ENCODE measurements at regions not wholly inside any gene's neighbourhood (a gene's known extent, or its start where the extent isn't known, plus 50 kb on each side); places are given as distances from the start of the nearest gene placed in this dataset.

DNA sequence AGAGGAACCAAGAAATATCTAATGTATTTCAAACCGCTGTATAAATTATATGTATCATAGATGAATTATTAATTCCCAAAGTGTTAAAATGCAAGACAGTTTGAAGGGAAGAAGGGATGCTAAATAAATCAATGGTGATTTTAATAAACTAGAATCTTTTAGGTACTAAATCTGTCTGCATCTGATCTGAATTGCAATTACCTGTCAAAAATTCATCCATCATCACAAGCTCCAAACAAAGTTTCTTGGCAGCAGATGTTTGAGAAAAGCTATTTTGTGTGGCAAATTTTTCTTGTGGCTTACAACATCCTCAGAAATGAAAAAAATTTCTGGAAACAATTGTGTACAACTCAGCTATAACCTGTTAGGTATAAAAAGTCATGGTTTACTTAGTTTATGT is 816.0 kb upstream of the NDST4 start:
- TF ChIP-seq, protein P1, sequence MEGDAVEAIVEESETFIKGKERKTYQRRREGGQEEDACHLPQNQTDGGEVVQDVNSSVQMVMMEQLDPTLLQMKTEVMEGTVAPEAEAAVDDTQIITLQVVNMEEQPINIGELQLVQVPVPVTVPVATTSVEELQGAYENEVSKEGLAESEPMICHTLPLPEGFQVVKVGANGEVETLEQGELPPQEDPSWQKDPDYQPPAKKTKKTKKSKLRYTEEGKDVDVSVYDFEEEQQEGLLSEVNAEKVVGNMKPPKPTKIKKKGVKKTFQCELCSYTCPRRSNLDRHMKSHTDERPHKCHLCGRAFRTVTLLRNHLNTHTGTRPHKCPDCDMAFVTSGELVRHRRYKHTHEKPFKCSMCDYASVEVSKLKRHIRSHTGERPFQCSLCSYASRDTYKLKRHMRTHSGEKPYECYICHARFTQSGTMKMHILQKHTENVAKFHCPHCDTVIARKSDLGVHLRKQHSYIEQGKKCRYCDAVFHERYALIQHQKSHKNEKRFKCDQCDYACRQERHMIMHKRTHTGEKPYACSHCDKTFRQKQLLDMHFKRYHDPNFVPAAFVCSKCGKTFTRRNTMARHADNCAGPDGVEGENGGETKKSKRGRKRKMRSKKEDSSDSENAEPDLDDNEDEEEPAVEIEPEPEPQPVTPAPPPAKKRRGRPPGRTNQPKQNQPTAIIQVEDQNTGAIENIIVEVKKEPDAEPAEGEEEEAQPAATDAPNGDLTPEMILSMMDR (IDR thresholded peaks at IDR 0.05) = no peak
- TF ChIP-seq POLR2A (IDR thresholded peaks at IDR 0.05) = no peak
